Common myeloid progenitor, CD34-positive (primary cell): ENCODE measurements at regions not wholly inside any gene's neighbourhood (a gene's known extent, or its start where the extent isn't known, plus 50 kb on each side); places are given as distances from the start of the nearest gene placed in this dataset.

Experiments
- CTCF ChIA-PET: fragments of 350-600 bp; sonication (Branson Sonifier 250); formaldehyde crosslinking; loops from one replicate; lab custom pipeline; 2021; ENCODE audit warnings: antibody characterized with exemption; lab: Charles Lee
- POLR2A ChIA-PET: fragments of 350-600 bp; sonication (Branson Sonifier 250); formaldehyde crosslinking; loops from one replicate; lab custom pipeline; 2021; ENCODE audit warnings: antibody characterized with exemption; lab: Charles Lee
- DNase-seq, 3 donors: peaks; one replicate each; pipeline versions ENCODE4 v3.0.0 to v3.0.0-alpha.2; 2013
- H3K27ac ChIP-seq, 2 experiments: 1 replicate in 1 of 2; 2 replicates in 1 of 2; pipeline ENCODE4 v1.7.0; 2013; ENCODE audit warnings: inconsistent platforms in 2 of 2, low read length in 2 of 2, mild to moderate bottlenecking in 2 of 2, low read depth in 1 of 2, moderate library complexity in 1 of 2; ENCODE audit not compliant: severe bottlenecking in 2 of 2, insufficient read depth in 1 of 2, poor library complexity in 1 of 2
- H3K27me3 ChIP-seq, 5 experiments: replicated peaks in 2 of 5; 1 replicate in 3 of 5; 2 replicates in 2 of 5; pipeline versions ENCODE4 v1.6.1 to v1.7.0; 2013; ENCODE audit warnings: low read length in 4 of 5, mild to moderate bottlenecking in 2 of 5, moderate library complexity in 2 of 5, inconsistent platforms in 1 of 5; ENCODE audit not compliant: insufficient read depth in 5 of 5, control insufficient read depth in 4 of 5
- H3K36me3 ChIP-seq, 4 experiments: 1 replicate in 2 of 4; 2 replicates in 2 of 4; pipeline versions ENCODE4 v1.6.1 to v1.7.0; 2013; ENCODE audit warnings: low read length in 3 of 4, control low read depth in 1 of 4, mild to moderate bottlenecking in 1 of 4; ENCODE audit not compliant: control insufficient read depth in 4 of 4, insufficient read depth in 4 of 4
- H3K4me1 ChIP-seq, 4 experiments: 1 replicate in 3 of 4; 2 replicates in 1 of 4; pipeline versions ENCODE4 v1.6.1 to v1.7.1; 2013; ENCODE audit warnings: low read length in 3 of 4, mild to moderate bottlenecking in 3 of 4, control low read depth in 1 of 4, inconsistent platforms in 1 of 4, moderate library complexity in 1 of 4; ENCODE audit not compliant: control insufficient read depth in 4 of 4, insufficient read depth in 4 of 4; ENCODE audit errors: control extremely low read depth in 1 of 4
- H3K4me3 ChIP-seq, 7 experiments: 1 replicate in 4 of 7; 2 replicates in 3 of 7; pipeline versions ENCODE4 v1.5.1 to v1.7.0; 2013; ENCODE audit warnings: mild to moderate bottlenecking in 7 of 7, low read length in 6 of 7, moderate library complexity in 6 of 7, inconsistent platforms in 2 of 7, low read depth in 2 of 7, control low read depth in 1 of 7; ENCODE audit not compliant: insufficient read depth in 4 of 7, control insufficient read depth in 1 of 7; ENCODE audit errors: extremely low read depth in 1 of 7
- H3K9me3 ChIP-seq, 5 experiments: 1 replicate in 4 of 5; 2 replicates in 1 of 5; pipeline versions ENCODE4 v1.6.1 to v1.7.1; 2013; ENCODE audit warnings: low read length in 4 of 5, mild to moderate bottlenecking in 2 of 5, inconsistent platforms in 1 of 5, low read depth in 1 of 5, moderate library complexity in 1 of 5; ENCODE audit not compliant: control insufficient read depth in 4 of 5, insufficient read depth in 2 of 5; ENCODE audit errors: control extremely low read depth in 1 of 5
- WGBS: methylation state at CpG from one replicate; pipeline ENCODE4 v1.1.5; 2013; ENCODE audit not compliant: insufficient coverage; 5-methylcytosine and 5-hydroxymethylcytosine counted together

DNA sequence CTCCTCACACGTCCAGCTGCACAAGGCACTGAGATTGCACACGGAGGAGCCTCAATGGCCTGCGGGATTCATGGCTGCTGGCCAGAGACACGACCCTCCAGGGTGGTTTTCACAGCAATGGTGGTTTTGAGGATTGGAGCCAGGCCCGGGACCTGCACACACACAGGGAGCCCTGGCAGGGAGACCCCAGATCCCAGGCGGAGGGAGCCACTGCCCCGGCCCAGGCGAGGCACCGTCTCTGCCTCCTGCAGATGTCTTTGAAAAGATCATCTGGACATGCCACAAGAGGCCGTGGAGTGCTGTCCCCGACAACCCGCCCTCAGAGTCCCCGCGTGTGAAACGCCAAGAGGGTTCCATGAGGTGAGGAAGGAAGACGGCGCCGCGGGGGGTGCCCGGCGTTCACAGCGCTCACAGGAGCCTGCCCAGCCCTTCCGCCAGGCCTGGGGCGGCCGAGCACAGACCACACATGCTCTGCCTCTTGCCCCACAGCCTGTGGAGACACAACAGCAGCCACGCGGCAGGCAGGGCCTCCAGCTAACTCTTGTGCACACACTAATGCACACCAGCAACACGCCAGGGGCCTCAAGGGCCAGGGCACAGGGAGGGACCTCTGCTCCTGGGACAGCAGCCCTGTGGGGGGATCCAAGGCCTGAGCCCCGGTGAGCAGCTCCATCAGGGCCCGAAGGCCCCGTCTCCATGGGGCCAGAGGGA is 72.8 kb upstream of the CTDP1 start:
- H3K9me3 ChIP-seq: no peaks in the 10 kb centered on the region
- H3K27me3 ChIP-seq: no peaks in the 10 kb centered on the region
- ChIA-PET CTCF (interaction anchor here (0.7 kb wide), 1 partner anchor 32 kb away, joined by 3 read pairs; no protein-coding TSS in a partner anchor), POLR2A (no interaction called here)
- WGBS: 90% methylated on average over 27 of the region's 31 CpGs
- H3K4me1 ChIP-seq: peaks cover 0 to 9% (median 3%) of the 10 kb centered on the region in 4 experiments
- H3K27ac ChIP-seq: no peak overlapping the region
- no peak overlapping the region for H3K4me3 ChIP-seq
- no peak for DNase-seq
- no peaks in the 10 kb centered on the region for H3K36me3 ChIP-seq

DNA sequence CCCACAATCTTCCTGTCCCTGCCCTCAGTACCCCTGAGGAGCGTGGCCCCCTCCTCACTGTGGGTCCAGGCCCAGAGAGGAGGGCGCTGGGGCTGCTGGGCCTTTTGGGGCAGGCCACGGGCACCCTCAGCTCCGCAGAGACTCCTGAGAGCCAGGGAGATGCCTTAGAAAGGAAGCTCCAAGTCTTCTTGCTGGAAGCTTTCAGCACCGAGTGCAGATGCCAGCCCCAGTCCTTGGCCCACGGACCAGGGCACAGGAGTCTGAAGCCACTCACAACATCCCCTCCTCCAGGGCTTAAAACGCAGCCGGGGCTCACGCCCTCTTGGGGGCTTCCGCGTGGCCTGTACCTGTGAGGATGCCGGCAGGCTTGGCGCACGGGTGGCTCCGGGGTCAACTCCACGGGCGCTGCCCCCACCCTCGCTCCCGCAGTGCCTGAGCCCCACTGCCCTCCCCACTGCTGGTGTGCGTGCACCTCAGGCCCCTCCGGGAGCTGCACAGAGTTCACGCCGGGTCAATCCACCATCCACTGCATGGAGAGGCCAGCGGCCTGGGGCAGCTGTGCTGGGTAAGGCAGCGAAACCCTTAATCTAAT is 72.1 kb upstream of the CTDP1 start:
- H3K4me1 ChIP-seq: peaks cover 0 to 9% (median 3%) of the 10 kb centered on the region in 4 experiments
- no peak overlapping the region for H3K27ac ChIP-seq
- no peaks in the 10 kb centered on the region for H3K27me3 ChIP-seq
- 89% methylated on average over 14 of the region's 25 CpGs for WGBS
- ChIA-PET CTCF (interaction anchor here (0.7 kb wide), 1 partner anchor 33 kb away, joined by 3 read pairs; no protein-coding TSS in a partner anchor), POLR2A (no interaction called here)
- H3K9me3 ChIP-seq: no peaks in the 10 kb centered on the region
- H3K4me3 ChIP-seq: no peak overlapping the region
- no peaks in the 10 kb centered on the region for H3K36me3 ChIP-seq
- DNase-seq: no peak

DNA sequence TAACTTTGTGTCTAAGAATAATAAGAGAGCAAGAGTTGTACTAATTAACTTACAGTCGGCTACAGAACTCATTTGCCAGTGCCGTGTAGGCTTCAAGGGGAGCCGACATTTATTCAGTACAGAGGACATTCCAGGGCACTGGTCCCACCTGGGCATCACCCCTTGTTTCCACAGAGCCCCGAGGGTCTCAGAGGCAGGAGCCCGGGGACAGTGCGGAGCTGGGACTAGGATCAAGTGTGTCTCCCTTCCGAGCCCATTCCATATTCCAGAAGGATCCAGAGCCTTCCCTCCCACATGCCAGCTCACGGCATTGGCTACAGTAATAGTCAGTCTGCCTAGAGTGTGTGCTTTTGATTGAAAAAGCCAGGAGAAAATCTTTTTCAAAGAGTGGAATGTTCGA is 71.5 kb upstream of the CTDP1 start:
- Histone ChIP-seq H3K27me3 (no peaks in the 10 kb centered on the region), H3K9me3 (no peaks in the 10 kb centered on the region), H3K4me3 (no peak overlapping the region), H3K36me3 (no peaks in the 10 kb centered on the region), H3K27ac (no peak overlapping the region), H3K4me1 (peaks cover 0 to 9% (median 3%) of the 10 kb centered on the region in 4 experiments)
- 93% methylated on average over 4 of the region's 9 CpGs for WGBS
- ChIA-PET POLR2A (no interaction called here), CTCF (no interaction called here)
- DNase-seq: no peak

DNA sequence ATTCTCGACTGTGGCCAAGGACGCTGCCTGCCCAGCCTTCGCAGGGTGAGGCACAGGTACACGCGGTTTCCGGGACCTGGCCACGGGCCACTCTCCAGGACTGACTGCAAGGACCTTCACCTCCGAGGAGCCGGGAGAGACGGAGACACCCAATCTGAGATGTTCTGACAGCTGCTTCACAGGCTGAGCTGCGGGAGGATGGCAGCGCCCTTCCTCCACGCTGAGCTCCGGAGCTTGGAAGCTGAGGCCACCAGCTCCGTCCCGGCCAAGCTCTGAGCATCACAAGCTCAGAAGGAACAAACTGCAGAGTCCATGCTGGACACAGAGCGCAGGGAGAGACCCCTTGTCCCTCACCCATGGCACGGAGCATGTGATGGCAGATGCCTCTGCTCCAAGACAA is 71.1 kb upstream of the CTDP1 start:
- H3K9me3 ChIP-seq: no peaks in the 10 kb centered on the region
- H3K27ac ChIP-seq: no peak overlapping the region
- H3K4me3 ChIP-seq: peak overlapping the region in 1 of 7 experiments; percentile 19
- H3K36me3 ChIP-seq: no peaks in the 10 kb centered on the region
- no peaks in the 10 kb centered on the region for H3K27me3 ChIP-seq
- 90% methylated on average over 18 of the region's 18 CpGs for WGBS
- ChIA-PET CTCF (no interaction called here), POLR2A (no interaction called here)
- no peak for DNase-seq
- H3K4me1 ChIP-seq: peaks cover 0 to 9% (median 3%) of the 10 kb centered on the region in 4 experiments

GRCh38 chr18:79608999-79609461 is 70.6 kb upstream of the CTDP1 start:
- peak in 2 of 3 donors; percentile 32 to 34 for DNase-seq

DNA sequence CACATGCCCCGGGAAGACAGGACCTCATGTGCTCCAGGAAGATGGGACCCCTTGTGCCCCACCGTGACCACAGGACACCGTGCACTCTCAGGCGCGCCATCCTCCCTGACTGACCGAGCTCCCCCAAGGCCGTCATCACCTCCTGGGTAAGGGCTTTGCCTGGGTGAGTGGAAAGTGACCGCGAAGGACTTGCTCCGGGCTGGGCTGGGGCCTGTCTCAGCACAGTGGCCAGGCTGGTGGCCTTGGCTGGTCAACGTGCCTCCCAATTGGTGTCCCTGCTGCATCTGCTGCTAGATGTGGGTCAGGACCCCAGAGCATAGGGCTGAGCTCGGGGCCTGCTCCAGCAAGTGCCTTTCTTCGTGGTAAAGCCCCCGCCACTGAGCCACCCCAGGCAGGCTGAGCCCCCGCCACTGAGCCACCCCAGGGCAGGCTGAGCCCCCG is 69.7 kb upstream of the CTDP1 start:
- 96% methylated on average over 11 of the region's 16 CpGs for WGBS
- Histone ChIP-seq H3K4me3 (no peak overlapping the region), H3K4me1 (peaks cover 0 to 9% (median 3%) of the 10 kb centered on the region in 4 experiments), H3K27ac (no peak overlapping the region), H3K27me3 (no peaks in the 10 kb centered on the region), H3K36me3 (no peaks in the 10 kb centered on the region), H3K9me3 (no peaks in the 10 kb centered on the region)
- no peak for DNase-seq
- ChIA-PET CTCF (no interaction called here), POLR2A (no interaction called here)

More at GRCh38 chr18:79608999-79609461, 70.6 kb upstream of the CTDP1 start:
- Histone ChIP-seq H3K27ac (no peak overlapping the region), H3K36me3 (no peaks in the 10 kb centered on the region), H3K4me3 (peak overlapping the region in 1 of 7 experiments; percentile 19), H3K27me3 (no peaks in the 10 kb centered on the region), H3K4me1 (peaks cover 0 to 9% (median 3%) of the 10 kb centered on the region in 4 experiments), H3K9me3 (no peaks in the 10 kb centered on the region)
- ChIA-PET CTCF (no interaction called here), POLR2A (no interaction called here)
- WGBS: 44% methylated on average over 11 of the region's 11 CpGs

DNA sequence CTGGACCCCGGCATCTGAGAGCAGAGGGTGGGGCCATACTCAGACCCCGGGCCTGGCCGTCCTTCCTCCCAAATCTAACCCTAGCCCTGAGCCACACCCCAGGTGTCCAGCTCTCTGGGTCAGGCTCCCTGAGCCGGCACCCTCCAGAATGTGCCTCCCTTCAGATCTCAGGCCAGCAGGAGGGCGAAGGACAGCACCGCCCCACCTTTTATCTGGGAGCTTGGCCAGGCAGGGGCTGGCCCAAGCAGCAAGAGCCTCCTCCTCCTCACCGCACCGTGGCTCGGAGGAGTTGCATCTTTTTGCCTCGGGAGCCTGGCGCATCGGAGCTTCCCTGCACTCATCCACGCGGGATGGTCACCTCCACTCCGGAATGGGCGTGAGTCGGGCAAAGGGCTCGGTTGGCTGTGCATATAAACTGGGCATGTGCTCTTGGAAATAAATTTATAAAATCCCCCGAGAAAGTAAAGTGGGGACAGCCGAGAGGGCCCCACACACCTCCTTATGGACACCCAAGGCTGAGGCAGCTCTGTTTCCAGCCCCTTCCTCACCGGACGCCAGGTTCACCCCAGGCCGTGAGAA is 69.1 kb upstream of the CTDP1 start:
- H3K9me3 ChIP-seq: no peaks in the 10 kb centered on the region
- WGBS: over 99% methylated on average over 15 of the region's 23 CpGs
- H3K27ac ChIP-seq: no peak overlapping the region
- peaks cover 0 to 9% (median 3%) of the 10 kb centered on the region in 4 experiments for H3K4me1 ChIP-seq
- DNase-seq: no peak
- POLR2A ChIA-PET: no interaction called here
- no peaks in the 10 kb centered on the region for H3K36me3 ChIP-seq
- CTCF ChIA-PET: no interaction called here
- no peak overlapping the region for H3K4me3 ChIP-seq
- no peaks in the 10 kb centered on the region for H3K27me3 ChIP-seq
